Brain microvascular endothelial cell (primary cell): ENCODE measurements at regions not wholly inside any gene's neighbourhood (a gene's known extent, or its start where the extent isn't known, plus 50 kb on each side); places are given as distances from the start of the nearest gene placed in this dataset.

ENCODE experiments used
- DNase-seq: peaks from one replicate; pipeline ENCODE4 v3.0.0-alpha.2; 2020
- H3K27ac ChIP-seq: fragments of 250-450 bp; sonication (Bioruptor Pico); 2 replicates; pipeline ENCODE4 v1.5.1; 2020; ENCODE audit warnings: mild to moderate bottlenecking, moderate library complexity
- H3K27me3 ChIP-seq: fragments of 250-450 bp; sonication (Bioruptor Pico); replicated peaks from 2 replicates; pipeline ENCODE4 v1.5.1; 2020; ENCODE audit warnings: mild to moderate bottlenecking
- H3K36me3 ChIP-seq: fragments of 250-450 bp; sonication (Bioruptor Pico); replicated peaks from 2 replicates; pipeline ENCODE4 v1.5.1; 2020; ENCODE audit warnings: mild to moderate bottlenecking
- H3K4me3 ChIP-seq: 2 replicates; pipeline ENCODE4 v1.5.1; 2011; ENCODE audit warnings: low read depth, mild to moderate bottlenecking, control low read depth, low read length, moderate library complexity
- in situ Hi-C: cut with HindIII; loops from 2 replicates; pipeline ENCODE4 v1.10.0; 2017; ENCODE audit warnings: low sequenced_read_pairs, low pct_ligation_motif_present
- TF ChIP-seq, protein P1 (sequence below): IDR thresholded peaks from 2 replicates; pipeline ENCODE4 v1.5.1; 2011; ENCODE audit warnings: low read depth, mild to moderate bottlenecking, moderate library complexity, low read length, control low read depth, inconsistent platforms; ENCODE audit errors: missing control alignments

DNA sequence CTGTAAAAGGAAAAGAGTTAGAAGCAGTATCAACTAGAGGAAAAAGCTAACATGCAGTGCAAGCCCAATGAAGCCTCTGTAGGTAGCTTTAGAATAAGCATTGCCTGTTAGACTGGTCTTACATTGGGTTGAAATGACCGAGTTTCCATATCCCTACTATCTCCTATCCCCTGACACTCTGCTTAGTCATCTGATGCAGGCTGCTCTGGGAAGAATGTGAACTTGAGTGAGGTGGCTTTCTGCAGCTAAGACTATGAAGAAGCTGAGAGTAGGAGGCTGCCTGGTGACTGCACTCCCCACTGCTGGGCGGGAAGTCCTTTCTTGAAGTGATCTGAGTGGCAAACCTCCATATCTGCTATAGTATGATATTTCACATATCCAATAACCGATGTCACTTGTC, 64.7 kb downstream of the OXSM start:
- in situ Hi-C loops: no loop called here
- Histone ChIP-seq H3K36me3 (no peaks in the 10 kb centered on the region), H3K27me3 (no peaks in the 10 kb centered on the region), H3K4me3 (no peak overlapping the region), H3K27ac (peak overlapping the region; percentile 96)
- TF ChIP-seq, protein P1, sequence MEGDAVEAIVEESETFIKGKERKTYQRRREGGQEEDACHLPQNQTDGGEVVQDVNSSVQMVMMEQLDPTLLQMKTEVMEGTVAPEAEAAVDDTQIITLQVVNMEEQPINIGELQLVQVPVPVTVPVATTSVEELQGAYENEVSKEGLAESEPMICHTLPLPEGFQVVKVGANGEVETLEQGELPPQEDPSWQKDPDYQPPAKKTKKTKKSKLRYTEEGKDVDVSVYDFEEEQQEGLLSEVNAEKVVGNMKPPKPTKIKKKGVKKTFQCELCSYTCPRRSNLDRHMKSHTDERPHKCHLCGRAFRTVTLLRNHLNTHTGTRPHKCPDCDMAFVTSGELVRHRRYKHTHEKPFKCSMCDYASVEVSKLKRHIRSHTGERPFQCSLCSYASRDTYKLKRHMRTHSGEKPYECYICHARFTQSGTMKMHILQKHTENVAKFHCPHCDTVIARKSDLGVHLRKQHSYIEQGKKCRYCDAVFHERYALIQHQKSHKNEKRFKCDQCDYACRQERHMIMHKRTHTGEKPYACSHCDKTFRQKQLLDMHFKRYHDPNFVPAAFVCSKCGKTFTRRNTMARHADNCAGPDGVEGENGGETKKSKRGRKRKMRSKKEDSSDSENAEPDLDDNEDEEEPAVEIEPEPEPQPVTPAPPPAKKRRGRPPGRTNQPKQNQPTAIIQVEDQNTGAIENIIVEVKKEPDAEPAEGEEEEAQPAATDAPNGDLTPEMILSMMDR: no peak
- DNase-seq: peak; percentile 87

DNA sequence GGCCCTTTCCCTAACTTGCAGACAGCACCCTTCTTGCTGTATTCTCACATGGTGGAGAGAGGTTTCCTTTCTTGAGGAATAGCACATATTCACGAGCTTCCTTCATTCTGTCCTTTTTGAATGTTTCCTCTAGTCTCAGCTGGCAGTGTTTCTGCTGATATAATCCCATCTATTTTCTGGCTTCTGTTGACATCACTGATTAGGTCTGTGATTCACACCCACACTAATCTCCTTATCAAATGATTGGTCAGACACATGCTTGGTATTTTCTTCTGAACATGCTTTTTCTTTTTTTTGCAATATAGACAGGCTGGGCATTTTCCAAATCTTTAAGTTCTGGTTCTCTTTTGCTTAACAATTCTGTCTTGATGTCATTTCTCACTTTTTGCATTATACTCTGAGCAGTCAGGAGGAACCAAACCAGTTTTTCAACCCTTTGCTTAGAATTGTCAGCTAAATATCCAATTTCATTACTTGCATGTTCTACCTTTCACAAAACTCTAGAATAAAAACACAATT, 65.4 kb downstream of the OXSM start:
- in situ Hi-C loops: no loop called here
- TF ChIP-seq, protein P1: no peak
- H3K27ac ChIP-seq: peak overlapping the region; percentile 96
- peak; percentile 36 for DNase-seq
- H3K27me3 ChIP-seq: no peaks in the 10 kb centered on the region
- H3K36me3 ChIP-seq: no peaks in the 10 kb centered on the region
- no peak overlapping the region for H3K4me3 ChIP-seq

DNA sequence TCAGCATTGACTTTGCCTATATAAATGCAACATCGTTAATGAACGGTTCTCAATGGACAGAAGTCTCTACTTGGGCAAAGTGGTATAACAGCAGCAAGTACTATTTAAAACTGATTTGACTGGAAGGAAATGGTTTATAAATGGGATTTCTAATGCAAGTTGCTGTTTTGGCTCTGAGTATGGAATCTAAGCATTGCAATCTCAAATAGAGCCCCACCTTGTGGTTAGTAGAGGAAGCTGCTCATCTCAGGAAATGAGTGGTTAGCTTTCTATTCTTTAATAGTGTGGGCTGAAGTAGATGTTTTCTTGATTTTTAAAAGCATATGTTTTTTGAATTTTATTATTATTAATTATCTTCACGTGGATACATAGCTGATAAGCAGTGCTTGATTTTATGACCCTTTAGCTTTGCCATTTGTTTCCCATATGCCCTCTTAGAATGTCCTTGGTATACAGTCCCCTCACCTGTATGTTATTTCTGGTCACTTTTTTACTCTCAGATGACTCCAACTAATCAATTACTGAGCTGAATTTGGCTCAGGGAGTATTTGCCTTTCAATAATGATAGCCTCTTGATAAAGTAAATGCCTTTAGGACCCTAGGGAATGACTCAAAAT, 67.1 kb downstream of the OXSM start:
- DNase-seq: peak; percentile 33
- Histone ChIP-seq H3K27me3 (no peaks in the 10 kb centered on the region), H3K36me3 (no peaks in the 10 kb centered on the region), H3K27ac (no peak overlapping the region), H3K4me3 (no peak overlapping the region)
- in situ Hi-C loops: no loop called here
- TF ChIP-seq, protein P1: peak; percentile 78

DNA sequence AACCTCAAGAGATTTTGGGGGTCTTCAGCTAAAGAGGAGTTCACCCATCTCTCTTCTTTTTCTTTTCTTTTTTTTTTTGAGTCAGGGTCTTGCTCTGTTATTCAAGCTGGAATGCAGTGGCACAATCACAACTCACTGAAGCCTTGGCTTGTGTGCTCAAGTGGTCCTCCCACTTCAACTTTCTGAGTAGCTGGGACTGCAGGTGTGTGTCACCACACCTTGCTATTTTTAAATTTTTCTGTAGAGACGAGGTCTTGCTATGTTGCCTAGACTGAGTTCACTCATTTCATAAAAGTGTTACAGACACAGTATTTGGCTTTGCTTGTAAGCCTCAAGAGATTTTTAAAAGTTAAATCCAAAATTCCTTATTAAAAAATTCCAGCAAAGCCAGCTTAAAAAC, 71.7 kb downstream of the OXSM start:
- no peak for DNase-seq
- no peak overlapping the region for H3K4me3 ChIP-seq
- in situ Hi-C loops: no loop called here
- no peaks in the 10 kb centered on the region for H3K27me3 ChIP-seq
- TF ChIP-seq, protein P1: no peak
- H3K27ac ChIP-seq: no peak overlapping the region
- H3K36me3 ChIP-seq: no peaks in the 10 kb centered on the region

DNA sequence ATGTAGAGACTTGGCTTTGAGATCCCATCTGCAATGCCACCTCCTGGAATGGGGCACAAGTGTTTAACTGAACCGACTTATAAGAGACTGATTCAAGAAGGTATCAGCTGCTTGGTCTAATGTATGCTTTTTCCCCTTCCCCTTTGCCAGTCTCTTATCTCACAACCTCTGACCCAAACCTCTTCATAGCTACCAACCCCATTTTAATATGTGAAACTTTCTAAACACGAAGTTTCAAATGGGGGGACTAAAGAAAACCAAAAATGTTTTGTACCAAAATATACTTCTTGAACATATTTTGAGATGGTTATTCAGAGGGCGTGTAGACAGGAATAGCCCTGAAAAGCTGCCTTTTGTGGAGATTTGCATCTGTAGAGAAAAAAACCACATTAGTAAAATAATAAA, 73.1 kb downstream of the OXSM start:
- Histone ChIP-seq H3K27ac (no peak overlapping the region), H3K4me3 (no peak overlapping the region), H3K36me3 (no peaks in the 10 kb centered on the region), H3K27me3 (no peaks in the 10 kb centered on the region)
- DNase-seq: no peak
- TF ChIP-seq, protein P1: no peak
- in situ Hi-C loops: no loop called here
